Urothelium cell line (cell line): ENCODE measurements at regions not wholly inside any gene's neighbourhood (a gene's known extent, or its start where the extent isn't known, plus 50 kb on each side); places are given as distances from the start of the nearest gene placed in this dataset.
A peak's percentile ranks its signal among the peaks of the same experiment; 100 is the strongest.
"Not testable (repeated sequence)": the region's sequence is repeated elsewhere in the genome, so short reads cannot be mapped to it uniquely, and the experiment has no call there.

Source experiments
- DNase-seq: peaks from one replicate; pipeline ENCODE4 v3.0.0; 2011; ENCODE audit warnings: low spot score, mixed read lengths
- FAIRE-seq: peaks from 2 replicates; lab custom pipeline; 2011; peaks lifted over from hg19 to GRCh38; lab: Jason Lieb, UNC

DNA sequence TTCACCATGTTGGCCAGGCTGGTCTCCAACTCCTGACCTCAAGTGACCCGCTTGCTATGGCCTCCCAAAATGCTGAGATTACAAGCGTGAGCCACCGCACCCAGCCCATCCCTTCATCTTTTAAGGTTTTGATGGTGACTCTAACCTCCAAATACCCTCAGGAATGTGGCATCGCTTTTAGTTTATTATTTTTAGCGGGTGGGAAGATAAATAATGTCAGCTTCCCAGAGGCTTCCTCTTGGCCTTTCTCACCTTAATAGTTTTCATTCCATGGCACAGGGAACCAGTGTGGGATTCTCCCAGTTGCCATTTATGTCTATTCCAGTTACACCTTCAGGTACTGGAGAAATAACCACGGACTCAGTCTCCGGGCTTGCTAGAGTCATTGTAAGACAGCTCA, 92.1 kb upstream of the LRRN2 start:
- FAIRE-seq (no peak), DNase-seq (no peak)

GRCh38 chr1:204780630-204781029, 90.0 kb upstream of the NFASC start:
- DNase-seq: no peak
- FAIRE-seq: no peak

DNA sequence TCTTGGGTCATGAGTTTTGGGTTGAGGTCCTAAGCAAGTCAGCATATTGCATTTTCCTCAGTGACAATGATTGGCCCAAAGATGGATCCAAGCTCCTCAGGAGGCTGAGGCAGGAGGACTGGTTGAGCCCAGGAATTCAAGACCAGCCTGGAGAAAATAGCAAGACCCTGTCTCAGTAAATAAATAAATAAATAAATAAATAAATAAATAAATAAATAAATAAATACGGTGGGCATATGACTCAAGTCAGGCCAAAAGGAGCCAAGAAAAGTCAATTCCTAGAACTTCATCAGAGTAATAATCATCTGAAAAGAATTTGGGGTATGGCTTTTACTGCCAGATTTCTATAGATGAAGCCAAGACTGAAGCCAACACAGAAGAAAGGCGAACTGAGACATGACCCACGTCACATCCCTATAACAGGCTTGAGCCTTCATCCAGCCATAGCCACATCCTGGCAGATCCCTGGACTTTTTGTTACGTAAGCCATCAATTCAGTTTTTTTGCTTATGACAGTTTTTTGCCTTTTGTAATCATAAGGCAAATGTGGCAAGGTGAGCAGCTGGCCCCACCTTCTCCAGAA, 88.5 kb upstream of the NFASC start:
- peak; percentile 30 for DNase-seq
- FAIRE-seq: no peak

DNA sequence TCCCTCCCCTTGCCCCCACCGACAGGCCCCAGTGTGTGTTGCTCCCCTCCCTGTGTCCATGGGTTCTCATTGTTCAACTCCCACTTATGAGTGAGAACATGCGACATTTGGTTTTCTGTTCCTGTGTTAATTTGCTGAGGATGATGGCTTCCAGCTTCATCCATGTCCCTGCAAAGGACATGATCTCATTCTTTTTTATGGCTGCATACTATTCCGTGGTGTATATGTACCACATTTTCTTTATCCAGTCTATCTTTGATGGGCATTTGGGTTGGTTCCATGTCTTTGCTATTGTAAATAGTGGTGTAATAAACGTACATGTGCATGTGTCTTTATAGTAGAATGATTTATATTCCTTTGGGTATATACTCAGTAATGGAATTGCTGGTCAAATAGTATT, 85.6 kb upstream of the NFASC start:
- not testable (repeated sequence) for FAIRE-seq, DNase-seq

- DNase-seq (no peak), FAIRE-seq (no peak)
These were observed 82.2 kb upstream of the NFASC start for GRCh38 chr1:204788470-204788869.

GRCh38 chr1:204791453-204792353, 79.0 kb upstream of the NFASC start:
- peak; percentile 85 for DNase-seq
- FAIRE-seq: no peak

GRCh38 chr1:204792354-204792692, 78.3 kb upstream of the NFASC start:
- FAIRE-seq (no peak), DNase-seq (no peak)

DNA sequence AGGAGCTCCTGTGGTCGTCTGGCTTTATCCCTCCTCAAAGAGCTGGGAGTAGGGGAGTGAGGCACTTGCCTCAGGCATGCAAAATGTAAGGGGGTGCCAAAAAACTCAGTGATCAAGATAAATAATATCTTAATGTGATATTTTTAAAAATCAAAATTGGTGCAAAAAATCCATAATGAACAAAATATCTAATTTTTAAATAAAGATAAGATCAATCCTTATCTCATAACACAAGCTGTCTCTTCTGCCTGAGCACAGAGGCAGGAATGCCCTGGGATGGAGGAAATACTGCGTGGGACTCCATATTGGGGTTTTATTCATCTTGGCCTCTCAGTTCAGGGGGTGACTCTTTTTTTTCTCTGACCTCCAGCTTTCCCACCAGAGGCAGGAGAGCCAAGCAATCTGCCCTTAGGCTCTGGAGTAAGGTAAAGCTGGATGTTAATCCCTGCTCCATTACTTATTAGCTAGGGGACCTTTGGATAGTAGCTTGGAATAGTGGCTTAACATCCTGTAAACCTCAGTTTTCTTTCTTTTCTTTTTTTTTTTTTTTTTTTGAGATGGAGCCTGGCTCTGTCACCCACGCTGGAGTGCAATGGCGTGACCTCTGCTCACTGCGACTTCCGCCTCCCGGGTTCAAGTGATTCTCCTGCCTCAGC, 77.3 kb upstream of the NFASC start:
- no peak for FAIRE-seq
- DNase-seq: no peak

DNA sequence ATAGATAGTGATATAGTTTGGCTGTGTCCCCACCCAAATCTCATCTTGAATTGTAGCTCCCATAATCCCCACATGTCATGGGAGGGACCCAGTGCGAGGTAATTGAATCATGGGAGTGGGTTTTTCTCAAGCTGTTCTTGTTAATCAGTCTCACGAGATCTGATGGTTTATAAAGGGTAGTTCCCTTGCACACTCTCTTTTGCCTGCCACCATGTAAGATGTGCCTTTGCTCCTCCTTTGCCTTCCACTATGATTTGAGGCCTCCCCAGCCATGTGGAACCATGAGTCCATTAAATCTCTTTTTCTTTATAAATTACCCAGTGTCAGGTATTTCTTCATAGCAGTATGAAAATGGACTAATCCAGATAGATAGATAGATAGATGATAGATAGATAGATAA, 73.8 kb upstream of the NFASC start:
- not testable (repeated sequence) for FAIRE-seq, DNase-seq

- DNase-seq: no peak
- FAIRE-seq: no peak
These were observed 73.3 kb upstream of the NFASC start for GRCh38 chr1:204797401-204797800.

GRCh38 chr1:204799630-204800029, 71.0 kb upstream of the NFASC start:
- FAIRE-seq (no peak), DNase-seq (no peak)

- FAIRE-seq (no peak), DNase-seq (no peak)
These were observed 69.5 kb upstream of the NFASC start for GRCh38 chr1:204801211-204801610.

GRCh38 chr1:204802401-204803175, 68.1 kb upstream of the NFASC start:
- FAIRE-seq: no peak
- DNase-seq: no peak

- no peak for FAIRE-seq
- no peak for DNase-seq
These were observed 67.1 kb upstream of the NFASC start for GRCh38 chr1:204803607-204804006.

GRCh38 chr1:204806943-204807687, 63.5 kb upstream of the NFASC start:
- DNase-seq: peak; percentile 93
- peak; percentile 17 for FAIRE-seq

DNA sequence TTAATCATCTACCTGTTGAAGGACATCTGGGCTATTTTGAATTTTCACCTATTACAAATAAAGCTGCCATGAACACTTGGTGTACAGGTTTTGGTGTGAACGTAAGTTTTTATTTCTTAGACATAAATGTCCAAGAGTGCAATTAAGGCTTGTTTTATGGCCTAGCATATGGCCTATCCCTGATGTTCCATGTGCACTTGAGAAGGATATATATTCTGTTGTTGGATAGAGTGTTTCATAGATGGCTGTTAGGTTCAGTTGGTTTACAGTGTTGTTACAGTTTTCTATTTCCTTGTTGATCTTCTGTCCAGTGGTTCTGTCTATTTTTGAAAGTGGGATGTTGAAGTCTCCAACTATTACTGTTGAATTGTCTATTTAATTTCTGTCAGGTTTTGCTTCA, 61.2 kb upstream of the NFASC start:
- no peak for DNase-seq
- FAIRE-seq: no peak

- no peak for FAIRE-seq
- no peak for DNase-seq
These were observed 57.8 kb upstream of the NFASC start for GRCh38 chr1:204812842-204813241.

- DNase-seq: no peak
- no peak for FAIRE-seq
These were observed 57.1 kb upstream of the NFASC start for GRCh38 chr1:204813522-204813921.

DNA sequence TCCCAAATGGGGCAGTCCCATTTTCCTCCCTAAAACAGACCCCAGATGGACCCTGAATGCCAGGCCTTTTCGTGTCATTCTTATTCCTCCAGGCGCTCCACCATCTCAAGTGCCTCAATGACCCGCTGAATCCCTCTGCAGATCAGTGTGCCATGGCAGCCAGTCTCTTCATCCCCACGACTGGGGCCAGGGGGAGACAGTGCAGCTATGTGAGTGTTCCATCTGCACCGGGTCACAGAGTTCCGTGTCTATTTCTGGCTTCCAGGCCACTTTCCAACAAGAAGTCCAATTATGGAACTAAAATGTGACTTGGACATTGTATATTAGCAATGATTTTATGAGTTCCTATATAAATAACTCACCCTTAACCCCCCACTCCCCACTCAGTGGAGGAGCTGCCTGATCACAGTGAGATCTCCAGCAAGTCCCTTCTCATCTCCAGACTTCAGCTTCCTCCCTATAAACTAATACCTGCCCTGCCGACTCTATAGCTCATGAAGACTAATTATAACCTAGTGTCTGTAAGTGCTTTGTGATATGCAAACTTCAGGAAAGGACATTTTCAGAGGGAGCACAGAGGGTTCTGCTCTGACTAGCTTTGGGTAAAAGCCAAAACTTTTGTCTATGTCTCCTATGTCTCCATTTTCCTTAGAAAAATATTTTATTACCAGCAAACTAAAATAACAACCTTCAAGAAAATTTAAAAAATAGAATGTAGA, 56.3 kb upstream of the NFASC start:
- FAIRE-seq (no peak), DNase-seq (no peak)

DNA sequence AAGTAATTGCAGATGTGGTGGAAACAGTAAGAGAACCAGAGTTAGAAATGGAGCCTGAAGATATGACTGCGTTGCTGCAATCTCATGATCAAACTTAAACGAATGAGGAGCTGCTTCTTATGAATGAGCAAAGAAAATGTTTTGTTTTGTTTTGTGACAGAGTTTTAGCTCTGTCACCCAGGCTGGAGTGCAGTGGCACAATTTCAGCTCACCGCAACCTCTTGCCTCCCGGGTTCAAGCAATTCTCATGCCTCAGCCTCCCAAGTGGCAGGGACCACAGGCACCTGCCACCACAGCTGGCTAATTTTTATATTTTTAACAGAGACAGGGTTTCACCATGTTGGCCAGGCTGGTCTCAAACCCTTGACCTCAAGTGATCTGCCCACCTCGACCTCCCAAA, 53.3 kb upstream of the NFASC start:
- DNase-seq: no peak

More for the DNA sequence above, 53.3 kb upstream of the NFASC start:
- no peak for FAIRE-seq
